ENCODE measurements at regions not wholly inside any gene's neighbourhood (a gene's known extent, or its start where the extent isn't known, plus 50 kb on each side); places are given as distances from the start of the nearest gene placed in this dataset.

DNA sequence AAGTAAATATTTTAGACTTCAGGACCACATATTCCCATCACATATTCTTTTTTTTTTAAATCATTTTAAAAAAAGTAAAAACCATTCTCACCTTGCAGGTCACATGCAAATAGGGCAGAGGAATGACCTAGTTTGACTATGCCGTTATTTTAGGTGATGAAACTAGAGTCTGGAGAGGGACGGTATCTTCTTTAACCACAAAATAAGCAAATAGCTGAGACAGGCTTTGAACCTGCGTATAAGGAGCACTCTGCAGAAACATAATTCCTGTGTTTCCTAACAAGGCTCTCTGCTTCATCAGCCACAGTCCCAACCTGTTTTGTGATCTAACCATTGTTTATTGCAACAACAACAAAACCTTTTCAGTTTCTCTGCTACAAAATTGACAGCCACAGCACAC is 121.5 kb downstream of the PCTP start:
- no peak overlapping the region for H3K4me3 ChIP-seq (ENCODE audit: low read length)
- no peaks in the 10 kb centered on the region for H3K4me1 ChIP-seq (ENCODE audit: control insufficient read depth, insufficient read depth, low read length)
- no peak overlapping the region for H3K4me2 ChIP-seq (ENCODE audit: low read length)
- H3K36me3 ChIP-seq (ENCODE audit: insufficient read depth, low read length), result no peaks in the 10 kb centered on the region
- no peak overlapping the region for H3K9ac ChIP-seq (ENCODE audit: low read depth, low read length)
- no peaks in the 10 kb centered on the region for H3K27me3 ChIP-seq (ENCODE audit: control insufficient read depth, insufficient read depth, low read length)
- no peaks in the 10 kb centered on the region for H3K9me3 ChIP-seq (replicated peaks; ENCODE audit: low read length)

DNA sequence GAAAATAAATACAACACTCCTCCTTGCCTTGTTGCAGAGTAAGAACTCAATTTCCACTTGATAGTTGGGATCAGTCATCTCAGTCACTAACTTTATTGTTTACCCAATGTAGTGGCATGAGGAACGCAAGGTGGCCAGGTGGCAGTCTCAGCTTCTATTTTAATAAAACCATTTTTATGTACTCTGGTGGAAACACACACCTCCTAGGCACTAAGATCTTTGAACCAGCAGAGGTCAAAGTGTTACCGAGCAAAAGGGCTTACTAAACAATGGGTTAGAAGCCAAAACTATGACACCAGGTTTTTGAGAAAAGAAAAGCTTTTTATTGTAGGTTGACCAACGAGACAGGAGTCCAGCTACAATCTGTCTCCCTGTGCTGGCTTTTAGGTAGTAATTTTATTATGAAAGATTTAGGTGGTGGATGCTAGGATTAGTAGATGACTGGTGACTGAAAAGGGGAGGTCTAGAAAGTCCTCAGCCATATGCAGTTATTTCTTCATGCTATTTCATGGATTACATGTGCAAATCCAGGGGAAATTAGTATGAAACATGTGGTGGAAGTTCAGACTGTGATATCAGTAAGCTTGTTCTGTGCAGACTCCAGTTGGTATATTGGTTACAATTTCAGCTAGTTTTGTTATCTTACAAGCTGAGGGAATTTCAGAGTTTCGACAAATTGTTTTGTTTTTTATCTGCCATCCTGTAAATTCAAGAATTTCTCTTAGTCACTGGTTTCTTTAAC is 122.3 kb downstream of the PCTP start:
- no peaks in the 10 kb centered on the region for H3K9me3 ChIP-seq (replicated peaks; ENCODE audit: low read length)
- no peaks in the 10 kb centered on the region for H3K27me3 ChIP-seq (ENCODE audit: control insufficient read depth, insufficient read depth, low read length)
- no peak overlapping the region for H3K9ac ChIP-seq (ENCODE audit: low read depth, low read length)
- H3K4me3 ChIP-seq (ENCODE audit: low read length), result no peak overlapping the region
- H3K36me3 ChIP-seq (ENCODE audit: insufficient read depth, low read length), result no peaks in the 10 kb centered on the region
- no peak overlapping the region for H3K4me2 ChIP-seq (ENCODE audit: low read length)
- no peaks in the 10 kb centered on the region for H3K4me1 ChIP-seq (ENCODE audit: control insufficient read depth, insufficient read depth, low read length)

DNA sequence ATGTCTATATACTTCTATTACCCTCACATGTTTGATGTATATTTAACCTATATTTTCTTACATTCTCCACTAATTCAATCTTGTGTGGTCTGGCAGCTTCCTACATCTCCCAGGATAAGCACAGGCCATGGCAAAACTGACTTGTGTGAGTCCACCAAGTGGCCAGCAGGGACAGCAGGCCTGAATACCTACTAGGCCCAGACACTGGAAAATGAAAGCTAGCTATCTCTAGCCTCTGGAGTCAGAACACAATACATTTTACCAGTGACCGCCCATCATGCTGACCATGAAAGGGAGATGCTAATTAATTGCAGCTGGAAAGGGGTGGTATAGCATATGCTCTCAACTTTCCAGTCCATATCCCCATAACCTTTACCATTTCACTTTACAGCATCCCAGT is 132.3 kb downstream of the PCTP start:
- Histone ChIP-seq H3K9ac (ENCODE audit: low read depth, low read length) (no peak overlapping the region), H3K27me3 (ENCODE audit: control insufficient read depth, insufficient read depth, low read length) (no peaks in the 10 kb centered on the region), H3K4me1 (ENCODE audit: control insufficient read depth, insufficient read depth, low read length) (no peaks in the 10 kb centered on the region), H3K36me3 (ENCODE audit: insufficient read depth, low read length) (no peaks in the 10 kb centered on the region), H3K9me3 (replicated peaks; ENCODE audit: low read length) (no peaks in the 10 kb centered on the region), H3K4me3 (ENCODE audit: low read length) (no peak overlapping the region), H3K4me2 (ENCODE audit: low read length) (no peak overlapping the region)

DNA sequence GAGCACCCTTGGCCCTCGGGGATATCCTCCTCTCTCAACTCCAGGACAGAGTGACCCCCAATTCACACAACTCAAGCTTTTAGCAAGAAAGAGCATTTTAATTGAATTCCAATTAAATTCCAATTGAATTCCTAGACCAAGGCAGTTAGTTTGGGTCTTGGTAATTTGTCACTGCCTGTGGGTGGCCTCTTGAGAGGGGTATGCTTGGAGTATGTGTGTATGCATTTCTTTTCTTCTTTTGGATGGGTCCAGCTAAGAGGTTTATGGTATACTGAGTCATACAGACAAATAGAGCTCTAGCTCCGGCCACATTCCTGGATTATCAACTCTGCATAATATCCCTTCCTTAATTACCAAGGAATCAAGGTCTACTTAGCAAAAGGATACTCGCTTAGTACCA is 136.7 kb downstream of the PCTP start:
- no peak overlapping the region for H3K4me2 ChIP-seq (ENCODE audit: low read length)

DNA sequence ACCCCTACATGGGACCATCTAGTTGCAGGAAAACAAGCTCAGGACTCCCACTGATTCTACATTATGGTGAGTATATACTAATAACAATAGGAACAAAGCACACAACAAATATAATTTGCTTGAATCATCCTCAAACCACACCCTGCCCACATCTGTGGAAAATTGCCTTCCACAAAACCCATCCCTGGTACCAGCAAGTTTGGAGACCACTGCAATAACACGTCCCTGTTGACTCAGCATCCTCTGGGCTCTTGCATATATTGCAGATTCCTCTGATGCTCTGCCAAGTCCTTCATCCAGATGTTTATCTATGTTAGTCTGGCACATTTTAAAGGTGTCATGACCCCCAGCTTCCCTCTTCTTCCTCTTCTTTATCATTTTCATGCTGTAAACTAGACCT is 138.4 kb downstream of the PCTP start:
- H3K27me3 ChIP-seq (ENCODE audit: control insufficient read depth, insufficient read depth, low read length), result no peaks in the 10 kb centered on the region
- no peak overlapping the region for H3K4me2 ChIP-seq (ENCODE audit: low read length)
- H3K4me1 ChIP-seq (ENCODE audit: control insufficient read depth, insufficient read depth, low read length), result no peaks in the 10 kb centered on the region
- H3K4me3 ChIP-seq (ENCODE audit: low read length), result no peak overlapping the region
- H3K9me3 ChIP-seq (replicated peaks; ENCODE audit: low read length), result no peaks in the 10 kb centered on the region
- H3K9ac ChIP-seq (ENCODE audit: low read depth, low read length), result no peak overlapping the region
- no peaks in the 10 kb centered on the region for H3K36me3 ChIP-seq (ENCODE audit: insufficient read depth, low read length)

More for the DNA sequence above, 136.7 kb downstream of the PCTP start:
- Histone ChIP-seq H3K9me3 (replicated peaks; ENCODE audit: low read length) (no peaks in the 10 kb centered on the region), H3K36me3 (ENCODE audit: insufficient read depth, low read length) (no peaks in the 10 kb centered on the region), H3K4me1 (ENCODE audit: control insufficient read depth, insufficient read depth, low read length) (no peaks in the 10 kb centered on the region), H3K9ac (ENCODE audit: low read depth, low read length) (no peak overlapping the region), H3K4me3 (ENCODE audit: low read length) (no peak overlapping the region), H3K27me3 (ENCODE audit: control insufficient read depth, insufficient read depth, low read length) (no peaks in the 10 kb centered on the region)

DNA sequence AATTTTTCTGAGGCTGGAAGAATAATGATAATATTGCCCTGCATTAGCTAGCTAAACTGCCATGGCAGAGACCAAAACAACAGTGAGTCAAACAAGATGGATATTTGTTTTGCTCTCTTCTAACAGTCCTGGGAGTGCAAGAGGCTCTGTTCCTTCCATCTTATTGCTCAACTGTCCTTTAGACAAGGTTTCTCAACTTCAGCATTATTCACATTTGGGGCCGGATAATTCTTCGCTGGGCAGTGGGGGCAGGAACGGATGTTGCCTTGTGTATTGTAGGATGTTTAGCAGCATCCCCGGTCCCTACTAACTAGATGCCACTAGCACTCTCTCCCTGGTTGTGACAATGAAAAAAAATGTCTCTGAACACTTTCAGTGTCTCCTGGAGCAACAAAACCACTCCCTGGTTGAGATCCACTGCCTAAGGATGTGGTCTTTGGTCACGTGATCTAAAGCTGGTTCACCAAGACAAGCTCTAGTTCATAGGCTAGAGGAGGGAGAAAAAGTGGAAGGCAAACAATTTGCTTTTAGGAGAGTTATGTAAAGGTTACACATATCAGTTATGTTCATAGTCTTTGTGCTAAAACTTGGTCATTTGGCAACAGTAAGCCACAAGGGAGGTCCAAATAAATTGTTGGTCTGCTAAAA is 144.4 kb downstream of the PCTP start:
- Histone ChIP-seq H3K4me3 (ENCODE audit: low read length) (no peak overlapping the region), H3K27me3 (ENCODE audit: control insufficient read depth, insufficient read depth, low read length) (no peaks in the 10 kb centered on the region), H3K9me3 (replicated peaks; ENCODE audit: low read length) (no peaks in the 10 kb centered on the region), H3K9ac (ENCODE audit: low read depth, low read length) (no peak overlapping the region), H3K4me1 (ENCODE audit: control insufficient read depth, insufficient read depth, low read length) (no peaks in the 10 kb centered on the region), H3K36me3 (ENCODE audit: insufficient read depth, low read length) (no peaks in the 10 kb centered on the region), H3K4me2 (ENCODE audit: low read length) (no peak overlapping the region)

- no peak overlapping the region for H3K4me3 ChIP-seq (ENCODE audit: low read length)
- H3K4me2 ChIP-seq (ENCODE audit: low read length), result no peak overlapping the region
- no peaks in the 10 kb centered on the region for H3K4me1 ChIP-seq (ENCODE audit: control insufficient read depth, insufficient read depth, low read length)
- no peaks in the 10 kb centered on the region for H3K9me3 ChIP-seq (replicated peaks; ENCODE audit: low read length)
- H3K36me3 ChIP-seq (ENCODE audit: insufficient read depth, low read length), result no peaks in the 10 kb centered on the region
- no peaks in the 10 kb centered on the region for H3K27me3 ChIP-seq (ENCODE audit: control insufficient read depth, insufficient read depth, low read length)
- no peak overlapping the region for H3K9ac ChIP-seq (ENCODE audit: low read depth, low read length)
Observed at GRCh38 chr17:55897301-55897700, 146.4 kb downstream of the PCTP start.

DNA sequence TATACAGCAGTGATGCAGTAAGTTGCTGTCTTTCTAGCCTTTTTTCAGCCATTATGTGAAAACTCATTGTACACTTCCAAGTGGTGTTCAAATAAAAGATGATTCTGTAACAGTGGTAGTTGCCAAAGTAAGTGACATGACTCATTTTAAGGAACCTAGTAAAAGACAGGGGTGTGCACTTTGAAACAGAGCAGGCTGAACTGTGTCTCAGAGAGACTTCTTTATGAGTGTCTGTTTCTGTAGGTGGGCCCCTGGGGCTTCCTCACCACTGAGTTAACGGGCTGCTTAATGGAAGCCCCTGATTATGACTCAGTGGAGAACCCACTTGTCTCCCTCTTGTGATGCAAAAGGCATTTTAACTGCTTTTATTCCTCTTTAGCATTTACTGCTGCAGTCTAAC is 147.3 kb downstream of the PCTP start:
- Histone ChIP-seq H3K36me3 (ENCODE audit: insufficient read depth, low read length) (no peaks in the 10 kb centered on the region), H3K4me2 (ENCODE audit: low read length) (no peak overlapping the region), H3K27me3 (ENCODE audit: control insufficient read depth, insufficient read depth, low read length) (no peaks in the 10 kb centered on the region), H3K4me3 (ENCODE audit: low read length) (no peak overlapping the region), H3K9me3 (replicated peaks; ENCODE audit: low read length) (no peaks in the 10 kb centered on the region), H3K4me1 (ENCODE audit: control insufficient read depth, insufficient read depth, low read length) (no peaks in the 10 kb centered on the region), H3K9ac (ENCODE audit: low read depth, low read length) (no peak overlapping the region)

DNA sequence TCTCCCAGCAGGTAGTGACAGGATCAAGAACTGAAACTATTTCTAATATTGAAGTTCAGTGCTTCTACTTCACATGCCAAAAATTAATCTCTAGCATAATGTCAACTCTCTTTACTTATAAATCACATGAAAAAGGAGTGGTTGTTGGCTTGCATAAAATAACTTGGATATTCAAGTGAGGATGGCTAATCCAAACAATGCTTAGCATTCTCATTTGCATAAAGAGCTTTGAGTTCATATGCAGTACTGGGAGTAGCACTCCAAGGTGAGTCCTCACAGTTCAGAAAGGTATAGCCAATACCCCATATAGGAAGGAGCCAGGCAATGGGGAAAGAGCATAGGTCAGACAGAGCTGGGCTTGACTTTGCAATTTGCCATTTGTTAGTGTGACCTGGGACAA is 149.3 kb downstream of the PCTP start:
- Histone ChIP-seq H3K36me3 (ENCODE audit: insufficient read depth, low read length) (no peaks in the 10 kb centered on the region), H3K4me2 (ENCODE audit: low read length) (no peak overlapping the region), H3K9ac (ENCODE audit: low read depth, low read length) (no peak overlapping the region), H3K4me1 (ENCODE audit: control insufficient read depth, insufficient read depth, low read length) (no peaks in the 10 kb centered on the region), H3K27me3 (ENCODE audit: control insufficient read depth, insufficient read depth, low read length) (no peaks in the 10 kb centered on the region), H3K4me3 (ENCODE audit: low read length) (no peak overlapping the region), H3K9me3 (replicated peaks; ENCODE audit: low read length) (no peaks in the 10 kb centered on the region)

GRCh38 chr17:55903028-55903690 is 152.3 kb downstream of the PCTP start:
- Histone ChIP-seq H3K4me2 (ENCODE audit: low read length) (no peak overlapping the region), H3K4me1 (ENCODE audit: control insufficient read depth, insufficient read depth, low read length) (no peaks in the 10 kb centered on the region), H3K4me3 (ENCODE audit: low read length) (no peak overlapping the region), H3K9me3 (replicated peaks; ENCODE audit: low read length) (no peaks in the 10 kb centered on the region), H3K27me3 (ENCODE audit: control insufficient read depth, insufficient read depth, low read length) (no peaks in the 10 kb centered on the region), H3K9ac (ENCODE audit: low read depth, low read length) (no peak overlapping the region), H3K36me3 (ENCODE audit: insufficient read depth, low read length) (no peaks in the 10 kb centered on the region)

- Histone ChIP-seq H3K36me3 (ENCODE audit: insufficient read depth, low read length) (no peaks in the 10 kb centered on the region), H3K27me3 (ENCODE audit: control insufficient read depth, insufficient read depth, low read length) (no peaks in the 10 kb centered on the region), H3K4me3 (ENCODE audit: low read length) (no peak overlapping the region), H3K9me3 (replicated peaks; ENCODE audit: low read length) (no peaks in the 10 kb centered on the region), H3K4me1 (ENCODE audit: control insufficient read depth, insufficient read depth, low read length) (no peaks in the 10 kb centered on the region), H3K4me2 (ENCODE audit: low read length) (no peak overlapping the region), H3K9ac (ENCODE audit: low read depth, low read length) (no peak overlapping the region)
Observed at GRCh38 chr17:55909776-55910175, 158.9 kb downstream of the PCTP start.

Data from skeletal muscle satellite cell (primary cell).